ENCODE measurements at regions not wholly inside any gene's neighbourhood (a gene's known extent, or its start where the extent isn't known, plus 50 kb on each side); places are given as distances from the start of the nearest gene placed in this dataset.

DNA sequence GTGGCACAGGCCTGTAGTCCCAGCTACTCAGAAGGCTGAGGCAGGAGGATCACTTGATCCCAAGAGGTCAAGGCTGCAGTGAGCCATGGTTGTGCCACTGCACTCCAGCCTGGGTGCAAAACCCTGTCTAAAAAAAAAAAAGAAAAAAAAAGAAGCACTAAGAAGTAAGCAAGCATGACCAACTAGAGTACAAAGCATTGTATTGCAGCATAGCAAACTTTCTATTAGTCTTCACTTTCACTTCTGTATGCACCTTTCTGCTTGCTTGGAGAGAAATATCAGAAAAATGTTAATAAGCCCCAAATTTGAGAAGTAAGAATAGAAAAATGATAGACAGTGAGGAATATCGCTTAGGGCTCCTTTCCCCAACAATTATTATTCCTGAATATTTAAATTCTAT lies 497.7 kb upstream of the WWC1 start:
- Histone ChIP-seq H3K4me3 (ENCODE audit: control insufficient read depth in 2 of 3, extremely low read depth in 1 of 3, insufficient read depth in 2 of 3, low read depth in 1 of 3, low read length in 3 of 3) (no peak overlapping the region), H4K20me1 (ENCODE audit: control insufficient read depth, extremely low read depth, insufficient read depth, low read length) (no peaks in the 10 kb centered on the region), H3K27me3 (ENCODE audit: control insufficient read depth, extremely low read depth, insufficient read depth, low read length) (no peaks in the 10 kb centered on the region), H2AFZ (ENCODE audit: control insufficient read depth, low read length) (no peak overlapping the region), H3K27ac (ENCODE audit: control insufficient read depth, insufficient read depth, low read length) (no peak overlapping the region), H3K4me1 (ENCODE audit: control insufficient read depth, extremely low read depth, insufficient read depth, low read length) (peaks cover 6% of the 10 kb centered on the region), H3K4me2 (ENCODE audit: control insufficient read depth, extremely low read depth, insufficient read depth, low read depth, low read length) (no peak overlapping the region), H3K9me3 (ENCODE audit: control insufficient read depth, low read depth, low read length) (no peaks in the 10 kb centered on the region), H3K36me3 (ENCODE audit: control insufficient read depth in 2 of 2, extremely low read depth in 1 of 2, insufficient read depth in 2 of 2, low read length in 2 of 2) (no peaks in the 10 kb centered on the region), H3K79me2 (ENCODE audit: control insufficient read depth, insufficient read depth, low read length) (no peaks in the 10 kb centered on the region), H3K9ac (ENCODE audit: control insufficient read depth, extremely low read depth, insufficient read depth, low read length) (no peak overlapping the region), H3K9me1 (ENCODE audit: control insufficient read depth, extremely low read depth, insufficient read depth, low read length) (no peaks in the 10 kb centered on the region)
- dilution Hi-C loops (cut with MboI; ENCODE audit: extremely low pct_ligation_motif_present, low sequenced_read_pairs): no loop called here
- FAIRE-seq (no peak), DNase-seq (ENCODE audit: low read depth, low spot score) (no peak)
- TF ChIP-seq EZH2 (IDR thresholded peaks at IDR 0.05; ENCODE audit: low read length): no peak
- TF ChIP-seq, protein P1, sequence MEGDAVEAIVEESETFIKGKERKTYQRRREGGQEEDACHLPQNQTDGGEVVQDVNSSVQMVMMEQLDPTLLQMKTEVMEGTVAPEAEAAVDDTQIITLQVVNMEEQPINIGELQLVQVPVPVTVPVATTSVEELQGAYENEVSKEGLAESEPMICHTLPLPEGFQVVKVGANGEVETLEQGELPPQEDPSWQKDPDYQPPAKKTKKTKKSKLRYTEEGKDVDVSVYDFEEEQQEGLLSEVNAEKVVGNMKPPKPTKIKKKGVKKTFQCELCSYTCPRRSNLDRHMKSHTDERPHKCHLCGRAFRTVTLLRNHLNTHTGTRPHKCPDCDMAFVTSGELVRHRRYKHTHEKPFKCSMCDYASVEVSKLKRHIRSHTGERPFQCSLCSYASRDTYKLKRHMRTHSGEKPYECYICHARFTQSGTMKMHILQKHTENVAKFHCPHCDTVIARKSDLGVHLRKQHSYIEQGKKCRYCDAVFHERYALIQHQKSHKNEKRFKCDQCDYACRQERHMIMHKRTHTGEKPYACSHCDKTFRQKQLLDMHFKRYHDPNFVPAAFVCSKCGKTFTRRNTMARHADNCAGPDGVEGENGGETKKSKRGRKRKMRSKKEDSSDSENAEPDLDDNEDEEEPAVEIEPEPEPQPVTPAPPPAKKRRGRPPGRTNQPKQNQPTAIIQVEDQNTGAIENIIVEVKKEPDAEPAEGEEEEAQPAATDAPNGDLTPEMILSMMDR (optimal IDR thresholded peaks at IDR 0.05 in 1 of 3, IDR thresholded peaks at IDR 0.05 in 1 of 3, conservative IDR thresholded peaks at IDR 0.05 in 1 of 3; ENCODE audit: extremely low read depth in 1 of 3, insufficient read depth in 2 of 3, low read length in 3 of 3): no peak

DNA sequence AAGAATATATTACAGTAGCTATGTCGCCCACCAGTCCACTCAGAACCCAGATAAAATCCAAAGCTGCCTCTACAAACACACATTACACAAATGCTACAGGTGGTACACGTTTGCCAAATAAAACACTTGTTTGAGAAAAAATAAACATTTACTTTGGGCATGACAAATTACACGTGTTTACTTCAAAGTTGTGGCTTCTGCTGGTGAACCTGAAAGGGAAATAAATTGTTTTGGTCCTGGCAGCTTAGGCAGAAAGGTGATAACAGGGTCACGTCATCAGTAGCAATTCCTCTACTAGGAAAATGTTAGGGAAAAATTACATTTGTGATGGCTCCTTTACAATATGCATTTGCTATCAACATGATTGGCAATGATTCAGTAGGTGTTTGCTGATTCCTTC lies 497.3 kb upstream of the WWC1 start:
- Histone ChIP-seq H3K4me3 (ENCODE audit: control insufficient read depth in 2 of 3, extremely low read depth in 1 of 3, insufficient read depth in 2 of 3, low read depth in 1 of 3, low read length in 3 of 3) (no peak overlapping the region), H2AFZ (ENCODE audit: control insufficient read depth, low read length) (no peak overlapping the region), H3K9me3 (ENCODE audit: control insufficient read depth, low read depth, low read length) (no peaks in the 10 kb centered on the region), H3K9me1 (ENCODE audit: control insufficient read depth, extremely low read depth, insufficient read depth, low read length) (no peaks in the 10 kb centered on the region), H4K20me1 (ENCODE audit: control insufficient read depth, extremely low read depth, insufficient read depth, low read length) (no peaks in the 10 kb centered on the region), H3K9ac (ENCODE audit: control insufficient read depth, extremely low read depth, insufficient read depth, low read length) (no peak overlapping the region), H3K79me2 (ENCODE audit: control insufficient read depth, insufficient read depth, low read length) (no peaks in the 10 kb centered on the region), H3K36me3 (ENCODE audit: control insufficient read depth in 2 of 2, extremely low read depth in 1 of 2, insufficient read depth in 2 of 2, low read length in 2 of 2) (no peaks in the 10 kb centered on the region), H3K4me2 (ENCODE audit: control insufficient read depth, extremely low read depth, insufficient read depth, low read depth, low read length) (no peak overlapping the region), H3K27ac (ENCODE audit: control insufficient read depth, insufficient read depth, low read length) (no peak overlapping the region), H3K27me3 (ENCODE audit: control insufficient read depth, extremely low read depth, insufficient read depth, low read length) (no peaks in the 10 kb centered on the region), H3K4me1 (ENCODE audit: control insufficient read depth, extremely low read depth, insufficient read depth, low read length) (peaks cover 6% of the 10 kb centered on the region)
- dilution Hi-C loops (cut with MboI; ENCODE audit: extremely low pct_ligation_motif_present, low sequenced_read_pairs): no loop called here
- no peak for FAIRE-seq
- DNase-seq (ENCODE audit: low read depth, low spot score): no peak
- no peak for TF ChIP-seq EZH2 (IDR thresholded peaks at IDR 0.05; ENCODE audit: low read length)
- TF ChIP-seq, protein P1 (optimal IDR thresholded peaks at IDR 0.05 in 1 of 3, IDR thresholded peaks at IDR 0.05 in 1 of 3, conservative IDR thresholded peaks at IDR 0.05 in 1 of 3; ENCODE audit: extremely low read depth in 1 of 3, insufficient read depth in 2 of 3, low read length in 3 of 3): no peak

Measured in keratinocyte (primary cell).